Sciatic nerve (tissue), 2 donors: ENCODE measurements at regions not wholly inside any gene's neighbourhood (a gene's known extent, or its start where the extent isn't known, plus 50 kb on each side); places are given as distances from the start of the nearest gene placed in this dataset.
"Not testable (repeated sequence)": the region's sequence is repeated elsewhere in the genome, so short reads cannot be mapped to it uniquely, and the experiment has no call there.

Experiments
- ATAC-seq: fragments of 200-7000 bp; cut with Tn5 transposase; one replicate; pipeline ENCODE4 v1.9.1; 2020; ENCODE audit warnings: mild to moderate bottlenecking, moderate library complexity
- DNase-seq: peaks from one replicate; pipeline ENCODE4 v3.0.0-alpha.2; 2020; ENCODE audit warnings: low spot score
- intact Hi-C: fragments of 100-400 bp; cut with DNase I; formaldehyde crosslinking; loops from one replicate; pipeline ENCODE4 v1.14.2; 2022
- donor health status: DM: no; HTN: no; CAD: no.
- donor health status: DM: no; HTN: no; CAD: no.

DNA sequence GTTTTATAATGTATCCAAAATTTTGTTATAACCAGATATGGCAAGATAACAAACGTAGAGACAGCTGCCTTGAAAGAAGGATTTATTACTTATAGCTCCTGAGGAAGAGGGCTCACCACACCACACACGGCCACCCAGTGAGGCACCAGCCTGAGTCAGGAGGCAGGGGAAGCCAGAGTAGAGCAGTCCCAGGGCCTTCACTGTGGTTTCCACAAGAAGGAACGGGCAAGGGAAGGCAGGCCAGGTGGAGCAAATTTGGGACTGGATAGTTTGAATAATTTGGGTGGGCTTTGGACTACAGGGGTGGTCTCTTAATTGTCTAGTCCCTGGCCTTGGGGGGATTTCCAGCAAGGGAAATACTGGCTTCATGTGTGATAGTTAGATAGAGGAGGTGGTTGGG lies 72.5 kb downstream of the RRAGC start:
- intact Hi-C loops, result no loop called here
- ATAC-seq (no peak), DNase-seq (no peak)

- ATAC-seq (no peak), DNase-seq (no peak)
- intact Hi-C loops, result no loop called here
Measured at GRCh38 chr1:38786040-38786436, 73.5 kb downstream of the RRAGC start.

DNA sequence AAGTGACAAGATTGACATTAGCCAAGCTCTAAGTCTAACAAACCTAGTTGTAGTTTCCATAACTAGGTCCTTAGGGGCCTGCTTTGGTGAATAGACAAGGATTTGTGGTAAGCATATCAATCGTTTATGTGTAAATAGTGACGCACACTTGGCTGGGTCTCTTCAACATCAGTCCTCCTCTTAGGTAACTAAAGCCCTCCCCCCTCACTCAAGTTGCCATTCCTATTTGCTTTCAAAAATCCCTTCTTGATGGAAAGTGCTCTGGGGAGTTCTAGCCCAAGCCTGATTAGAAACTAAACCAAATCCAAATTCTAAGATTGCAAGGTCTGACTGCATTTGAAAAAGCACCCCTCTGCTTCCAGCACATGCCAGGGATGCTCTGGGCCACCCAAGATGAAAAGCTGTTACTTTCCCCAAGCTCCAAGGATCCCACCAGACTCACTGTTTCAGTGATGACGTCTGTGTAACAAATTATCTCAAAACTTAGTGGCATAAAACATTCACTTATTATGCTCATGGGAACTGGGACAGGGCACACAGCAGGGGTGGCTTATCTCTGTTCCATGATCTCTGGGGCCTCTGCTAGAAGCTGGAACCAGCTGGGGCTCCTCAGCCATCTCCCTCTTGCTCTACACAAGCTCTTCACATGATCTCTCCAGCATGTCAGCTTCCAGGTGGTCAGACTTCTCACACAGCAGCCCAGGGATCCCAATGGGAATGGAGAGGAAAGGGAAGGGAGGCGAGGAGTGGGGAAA lies 74.1 kb downstream of the RRAGC start:
- ATAC-seq, result no peak
- intact Hi-C loops, result no loop called here
- no peak for DNase-seq

- no peak for ATAC-seq
- intact Hi-C loops, result no loop called here
- DNase-seq, result no peak
Measured at GRCh38 chr1:38784452-38785284, 74.9 kb downstream of the RRAGC start.

DNA sequence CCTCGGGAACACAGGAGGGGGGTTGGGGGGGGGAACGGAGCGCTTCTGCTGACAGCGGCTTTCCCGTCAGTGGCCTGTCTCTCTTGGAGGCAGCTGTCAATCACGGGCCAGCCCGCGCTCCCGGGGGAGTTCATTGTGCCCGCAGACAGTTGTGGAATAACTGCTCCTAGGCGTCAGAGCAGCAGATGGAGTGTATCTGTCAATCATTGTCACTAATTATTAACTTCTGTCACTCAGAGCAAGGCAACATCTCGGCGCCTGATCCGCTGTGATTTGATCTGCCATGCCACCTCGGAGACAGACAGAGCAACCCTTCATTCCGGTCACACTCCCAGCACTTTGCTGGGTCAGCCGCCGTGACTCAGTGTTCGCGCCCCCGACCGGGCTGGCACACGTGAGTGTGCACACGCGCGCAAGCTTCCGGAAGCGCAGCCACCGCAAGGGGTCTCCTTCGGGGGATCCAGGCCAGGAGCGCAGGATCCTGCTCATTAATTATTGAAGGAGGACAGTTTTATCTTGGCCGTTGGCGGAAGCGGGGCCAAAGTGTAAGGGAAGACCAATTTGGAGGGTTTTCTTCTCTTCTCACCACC lies 75.8 kb downstream of the RRAGC start:
- intact Hi-C loops, result no loop called here
- ATAC-seq (no peak), DNase-seq (no peak)

- intact Hi-C loops, result no loop called here
- ATAC-seq (no peak), DNase-seq (no peak)
Measured at GRCh38 chr1:38781872-38782617, 77.5 kb downstream of the RRAGC start.

GRCh38 chr1:38780133-38780532 lies 79.4 kb downstream of the RRAGC start:
- no peak for DNase-seq
- no peak for ATAC-seq
- intact Hi-C loops, result no loop called here

- DNase-seq (no peak), ATAC-seq (no peak)
- intact Hi-C loops, result no loop called here
Measured at GRCh38 chr1:38779491-38779890, 80.1 kb downstream of the RRAGC start.

GRCh38 chr1:38778521-38778920 lies 81.1 kb downstream of the RRAGC start:
- no peak for DNase-seq
- intact Hi-C loops, result no loop called here
- no peak for ATAC-seq

GRCh38 chr1:38778051-38778450 lies 81.5 kb downstream of the RRAGC start:
- intact Hi-C loops, result no loop called here
- ATAC-seq, result no peak
- no peak for DNase-seq

DNA sequence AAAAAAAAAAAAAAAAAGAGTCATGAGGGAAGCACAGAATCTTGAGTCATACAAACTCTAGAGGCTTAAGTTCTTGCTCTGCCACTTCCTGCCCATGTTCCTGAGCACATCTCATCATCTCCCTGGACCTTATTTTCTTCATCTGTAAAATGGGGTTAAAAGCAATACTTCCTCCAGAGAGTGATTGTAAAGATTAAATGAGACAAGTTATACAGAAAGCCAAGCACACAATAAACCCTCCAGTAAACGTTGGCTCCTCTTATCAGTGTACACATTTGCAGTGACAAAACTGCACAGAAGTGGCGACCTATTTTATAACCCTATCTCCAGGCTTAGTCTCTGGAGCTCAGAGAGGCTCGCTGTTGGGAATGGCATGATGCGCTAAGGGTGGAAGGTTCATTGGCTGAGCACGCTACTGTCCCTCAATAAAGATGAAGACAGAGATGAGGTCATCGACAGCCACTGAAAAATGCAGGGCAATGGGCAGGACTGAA lies 82.1 kb downstream of the RRAGC start:
- DNase-seq (no peak), ATAC-seq (no peak)
- intact Hi-C loops, result no loop called here

DNA sequence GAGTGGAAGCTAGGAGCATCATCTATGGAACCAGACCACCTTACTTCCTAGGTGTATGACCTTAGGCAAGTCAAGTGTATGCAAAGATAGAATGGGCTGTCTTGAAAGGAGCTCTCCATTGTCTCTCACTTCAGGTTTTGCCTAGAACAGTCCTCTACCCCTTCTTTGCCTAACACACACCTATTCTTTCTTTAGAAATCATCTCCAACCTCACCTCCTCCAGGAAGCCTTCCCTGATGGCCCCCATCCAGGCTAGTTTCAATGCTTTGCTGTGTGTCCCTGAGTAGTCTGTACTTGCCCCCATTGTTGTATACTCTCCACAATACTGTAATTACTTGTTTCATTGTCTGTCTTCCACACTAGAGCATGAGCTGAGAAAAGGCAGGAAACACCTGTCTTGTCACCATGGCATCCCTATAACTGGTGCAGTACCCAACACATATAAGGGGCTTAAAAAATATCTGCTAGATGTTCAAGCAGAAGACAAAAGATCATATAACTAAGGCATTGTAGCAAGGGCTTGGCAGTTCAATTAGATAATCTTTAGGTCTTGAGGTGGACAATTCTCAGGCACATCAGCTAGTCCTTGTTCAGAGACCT lies 83.0 kb downstream of the RRAGC start:
- DNase-seq (no peak), ATAC-seq (no peak)
- intact Hi-C loops, result no loop called here

GRCh38 chr1:38775175-38775845 lies 84.3 kb downstream of the RRAGC start:
- intact Hi-C loops, result no loop called here
- ATAC-seq (no peak), DNase-seq (no peak)

- no peak for ATAC-seq
- intact Hi-C loops, result no loop called here
Measured at GRCh38 chr1:38773483-38773882, 86.1 kb downstream of the RRAGC start.

DNA sequence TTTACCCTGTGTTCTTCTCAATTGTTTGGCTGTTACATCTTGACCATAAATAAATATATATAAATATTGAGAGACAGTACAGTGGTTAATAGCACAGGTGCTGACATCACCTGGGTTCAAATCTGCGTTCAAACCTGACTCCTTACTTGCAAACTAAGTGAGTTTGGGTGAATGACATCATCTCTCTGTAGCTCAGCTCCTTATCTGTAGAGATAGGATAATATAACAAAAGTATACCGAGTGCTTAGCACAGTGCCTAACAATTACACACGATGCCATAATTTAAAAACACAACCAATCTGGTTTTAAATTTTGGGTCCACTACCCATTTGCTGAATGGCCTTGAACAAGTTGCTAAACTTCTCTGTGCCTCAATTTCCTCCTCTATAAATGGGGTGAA lies 86.6 kb downstream of the RRAGC start:
- intact Hi-C loops, result no loop called here
- ATAC-seq (no peak), DNase-seq (no peak)

More at GRCh38 chr1:38773483-38773882, 86.1 kb downstream of the RRAGC start:
- DNase-seq, result no peak

- DNase-seq (no peak), ATAC-seq (no peak)
- intact Hi-C loops, result no loop called here
Measured at GRCh38 chr1:38772026-38772425, 87.5 kb downstream of the RRAGC start.

DNA sequence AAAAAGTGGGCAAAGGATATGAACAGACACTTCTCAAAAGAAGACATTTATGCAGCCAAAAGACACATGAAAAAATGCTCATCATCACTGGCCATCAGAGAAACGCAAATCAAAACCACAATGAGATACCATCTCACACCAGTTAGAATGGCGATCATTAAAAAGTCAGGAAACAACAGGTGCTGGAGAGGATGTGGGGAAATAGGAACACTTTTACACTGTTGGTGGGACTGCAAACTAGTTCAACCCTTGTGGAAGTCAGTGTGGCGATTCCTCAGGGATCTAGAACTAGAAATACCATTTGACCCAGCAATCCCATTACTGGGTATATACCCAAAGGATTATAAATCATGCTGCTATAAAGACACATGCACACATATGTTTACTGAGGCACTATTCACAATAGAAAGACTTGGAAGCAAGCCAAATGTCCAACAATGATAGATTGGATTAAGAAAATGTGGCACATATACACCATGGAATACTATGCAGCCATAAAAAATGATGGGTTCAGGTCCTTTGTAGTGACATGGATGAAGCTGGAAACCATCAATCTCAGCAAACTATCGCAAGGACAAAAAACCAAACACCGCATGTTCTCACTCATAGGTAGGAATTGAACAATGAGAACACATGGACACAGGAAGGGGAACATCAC lies 88.9 kb downstream of the RRAGC start:
- DNase-seq, intact Hi-C loops, ATAC-seq: not testable (repeated sequence)

- ATAC-seq (no peak), DNase-seq (no peak)
- intact Hi-C loops, result no loop called here
Measured at GRCh38 chr1:38766125-38766524, 93.4 kb downstream of the RRAGC start.
